ENCODE measurements at regions not wholly inside any gene's neighbourhood (a gene's known extent, or its start where the extent isn't known, plus 50 kb on each side); places are given as distances from the start of the nearest gene placed in this dataset.

GRCh38 chr3:76733073-76733759, 306.7 kb upstream of the ROBO2 start:
- no peak for DNase-seq (ENCODE audit: low read depth in 4 of 4, low spot score in 2 of 4)

- DNase-seq (ENCODE audit: low read depth in 4 of 4, low spot score in 2 of 4): no peak
Observed at GRCh38 chr3:76735152-76735551, 304.7 kb upstream of the ROBO2 start.

- peak in 3 of 4 donors; percentile 11 to 28 (median 19) for DNase-seq (ENCODE audit: low read depth in 4 of 4, low spot score in 2 of 4)
Observed at GRCh38 chr3:76753599-76753998, 286.3 kb upstream of the ROBO2 start.

GRCh38 chr3:76754247-76754646, 285.7 kb upstream of the ROBO2 start:
- DNase-seq (ENCODE audit: low read depth in 4 of 4, low spot score in 2 of 4): no peak

- no peak for DNase-seq (ENCODE audit: low read depth in 4 of 4, low spot score in 2 of 4)
Observed at GRCh38 chr3:76756577-76756976, 283.3 kb upstream of the ROBO2 start.

GRCh38 chr3:76760336-76760735, 279.6 kb upstream of the ROBO2 start:
- DNase-seq (ENCODE audit: low read depth in 4 of 4, low spot score in 2 of 4): no peak

GRCh38 chr3:76765511-76765910, 274.4 kb upstream of the ROBO2 start:
- no peak for DNase-seq (ENCODE audit: low read depth in 4 of 4, low spot score in 2 of 4)

- DNase-seq (ENCODE audit: low read depth in 4 of 4, low spot score in 2 of 4): no peak
Observed at GRCh38 chr3:76768912-76769311, 271.0 kb upstream of the ROBO2 start.

- DNase-seq (ENCODE audit: low read depth in 4 of 4, low spot score in 2 of 4): no peak
Observed at GRCh38 chr3:76776927-76777326, 263.0 kb upstream of the ROBO2 start.

- DNase-seq (ENCODE audit: low read depth in 4 of 4, low spot score in 2 of 4): no peak
Observed at GRCh38 chr3:76788206-76788605, 251.7 kb upstream of the ROBO2 start.

- DNase-seq (ENCODE audit: low read depth in 4 of 4, low spot score in 2 of 4): no peak
Observed at GRCh38 chr3:76789237-76789636, 250.7 kb upstream of the ROBO2 start.

- no peak for DNase-seq (ENCODE audit: low read depth in 4 of 4, low spot score in 2 of 4)
Observed at GRCh38 chr3:76811418-76811817, 228.5 kb upstream of the ROBO2 start.

- no peak for DNase-seq (ENCODE audit: low read depth in 4 of 4, low spot score in 2 of 4)
Observed at GRCh38 chr3:76812649-76813242, 227.2 kb upstream of the ROBO2 start.

- no peak for DNase-seq (ENCODE audit: low read depth in 4 of 4, low spot score in 2 of 4)
Observed at GRCh38 chr3:76815561-76815960, 224.3 kb upstream of the ROBO2 start.

GRCh38 chr3:76820481-76820880, 219.4 kb upstream of the ROBO2 start:
- DNase-seq (ENCODE audit: low read depth in 4 of 4, low spot score in 2 of 4): no peak

GRCh38 chr3:76824658-76825240, 215.2 kb upstream of the ROBO2 start:
- peak in 1 of 4 donors; percentile 52 for DNase-seq (ENCODE audit: low read depth in 4 of 4, low spot score in 2 of 4)

- DNase-seq (ENCODE audit: low read depth in 4 of 4, low spot score in 2 of 4): peak in 3 of 4 donors; percentile 69 to 80 (median 70)
Observed at GRCh38 chr3:76826861-76827260, 213.0 kb upstream of the ROBO2 start.

- DNase-seq (ENCODE audit: low read depth in 4 of 4, low spot score in 2 of 4): peak in 1 of 4 donors; percentile 56
Observed at GRCh38 chr3:76827701-76828226, 212.1 kb upstream of the ROBO2 start.

- DNase-seq (ENCODE audit: low read depth in 4 of 4, low spot score in 2 of 4): no peak
Observed at GRCh38 chr3:76834657-76835056, 205.2 kb upstream of the ROBO2 start.

- no peak for DNase-seq (ENCODE audit: low read depth in 4 of 4, low spot score in 2 of 4)
Observed at GRCh38 chr3:76841747-76842146, 198.2 kb upstream of the ROBO2 start.

- DNase-seq (ENCODE audit: low read depth in 4 of 4, low spot score in 2 of 4): no peak
Observed at GRCh38 chr3:76842216-76842615, 197.7 kb upstream of the ROBO2 start.

GRCh38 chr3:76855451-76855850, 184.4 kb upstream of the ROBO2 start:
- no peak for DNase-seq (ENCODE audit: low read depth in 4 of 4, low spot score in 2 of 4)

Data from left renal cortex interstitium (tissue), 4 donors.